ENCODE measurements at regions not wholly inside any gene's neighbourhood (a gene's known extent, or its start where the extent isn't known, plus 50 kb on each side); places are given as distances from the start of the nearest gene placed in this dataset.
"Not testable (repeated sequence)": the region's sequence is repeated elsewhere in the genome, so short reads cannot be mapped to it uniquely, and the experiment has no call there.

GRCh38 chr4:157779081-157779480, 393.7 kb downstream of the GASK1B start:
- DNase-seq (ENCODE audit: low spot score) = no peak

GRCh38 chr4:157776930-157777528, 395.8 kb downstream of the GASK1B start:
- DNase-seq (ENCODE audit: low spot score) = no peak

DNA sequence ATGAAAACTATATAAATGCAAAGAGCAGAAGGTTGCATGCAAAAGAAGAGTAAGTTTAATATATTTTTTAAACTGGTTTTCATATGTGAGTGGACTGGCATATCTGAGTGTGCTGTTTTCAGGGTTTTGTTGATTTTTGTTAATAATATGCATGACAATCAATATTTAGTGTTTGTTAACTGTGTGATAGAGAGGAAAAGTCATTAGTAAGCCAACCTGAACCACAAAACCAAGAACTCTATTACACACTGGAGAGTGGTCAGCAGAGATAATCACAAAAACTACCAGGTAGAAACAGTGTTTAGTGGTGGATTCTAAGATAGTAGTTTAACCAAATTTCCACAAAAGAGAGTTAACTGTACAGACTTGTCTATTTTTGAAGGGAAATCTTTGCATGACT, 396.9 kb downstream of the GASK1B start:
- DNase-seq (ENCODE audit: low spot score) = no peak

DNA sequence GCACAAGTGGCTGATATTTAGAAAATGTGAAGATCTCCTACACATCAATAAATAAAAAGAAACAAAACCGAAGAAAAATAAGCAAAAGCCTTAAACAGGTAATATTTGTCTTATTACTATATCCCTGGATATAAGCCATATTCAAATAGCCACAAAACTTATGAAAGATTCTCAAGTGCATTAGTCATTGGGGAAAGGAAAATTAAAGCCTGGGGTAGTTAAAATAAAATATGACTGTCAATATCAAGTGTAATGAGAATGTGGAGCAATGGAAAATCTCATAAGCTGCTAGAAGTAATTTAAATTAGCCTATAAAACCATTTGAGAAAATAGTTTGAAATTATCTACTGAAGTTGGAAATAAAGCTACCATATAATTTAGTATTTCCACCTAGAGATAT, 399.9 kb downstream of the GASK1B start:
- no peak for DNase-seq (ENCODE audit: low spot score)

GRCh38 chr4:157768419-157768818, 404.4 kb downstream of the GASK1B start:
- no peak for DNase-seq (ENCODE audit: low spot score)

GRCh38 chr4:157763490-157763889, 409.3 kb downstream of the GASK1B start:
- no peak for DNase-seq (ENCODE audit: low spot score)

- no peak for DNase-seq (ENCODE audit: low spot score)
Observed at GRCh38 chr4:157754410-157754809, 418.4 kb downstream of the GASK1B start.

- no peak for DNase-seq (ENCODE audit: low spot score)
Observed at GRCh38 chr4:157751631-157752030, 421.2 kb downstream of the GASK1B start.

- DNase-seq (ENCODE audit: low spot score) = no peak
Observed at GRCh38 chr4:157741642-157742041, 431.2 kb downstream of the GASK1B start.

DNA sequence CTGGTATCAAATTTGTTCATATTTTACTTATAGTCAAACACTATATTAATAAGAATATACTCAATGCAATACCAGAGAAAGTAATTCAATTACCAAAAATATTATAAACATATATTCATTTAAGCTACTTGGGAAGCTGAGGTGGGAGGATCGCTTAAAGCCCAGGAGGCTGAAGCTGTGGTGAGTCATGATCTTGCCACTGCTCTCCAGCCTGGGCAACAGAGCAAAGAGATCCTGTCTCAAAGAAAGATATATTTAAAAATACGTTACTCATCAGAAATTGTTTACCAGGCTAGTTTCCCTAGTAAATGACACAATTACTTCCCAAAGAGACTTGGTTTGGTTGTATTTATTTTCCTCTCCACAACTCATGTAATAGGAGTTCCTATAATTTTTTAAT, 433.6 kb downstream of the GASK1B start:
- no peak for DNase-seq (ENCODE audit: low spot score)

DNA sequence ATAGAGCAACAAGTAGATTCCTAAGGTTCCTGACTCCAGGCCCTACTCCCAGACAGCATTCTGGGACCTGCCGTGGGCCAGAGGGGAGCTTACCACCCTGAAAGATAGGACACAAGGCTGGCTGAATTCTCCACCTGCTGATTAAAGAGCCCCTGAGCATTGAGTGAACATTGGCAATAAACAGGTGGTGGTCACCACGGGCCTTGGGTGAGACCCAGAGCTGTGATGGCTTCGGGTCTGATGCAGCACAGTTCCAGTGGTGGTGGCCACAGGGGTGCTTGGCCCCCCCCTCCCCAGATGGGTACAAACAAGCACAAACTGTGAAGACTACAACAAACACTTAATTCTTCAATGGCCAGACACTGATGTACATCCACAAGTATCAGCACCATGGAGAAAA, 444.6 kb downstream of the GASK1B start:
- no peak for DNase-seq (ENCODE audit: low spot score)

DNA sequence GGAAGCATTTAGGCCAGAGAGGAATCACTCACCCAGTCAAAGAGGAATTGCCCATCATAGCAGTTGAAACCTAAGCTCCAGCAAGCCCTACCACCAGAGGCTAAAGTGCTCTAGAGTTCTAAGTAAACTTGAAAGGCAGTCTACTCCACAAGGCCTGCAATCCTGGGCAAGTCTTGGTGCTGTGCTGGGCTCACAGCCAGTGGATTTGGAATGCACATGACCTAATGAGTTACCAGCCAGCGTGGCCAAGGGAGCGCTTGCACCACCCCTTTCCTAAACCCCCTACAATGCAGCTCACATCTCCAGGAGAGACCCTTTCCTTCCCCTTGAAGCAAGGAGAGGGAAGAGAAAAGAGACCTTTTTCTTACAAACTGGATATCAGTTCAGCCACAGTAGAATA, 445.7 kb downstream of the GASK1B start:
- DNase-seq (ENCODE audit: low spot score) = no peak

DNA sequence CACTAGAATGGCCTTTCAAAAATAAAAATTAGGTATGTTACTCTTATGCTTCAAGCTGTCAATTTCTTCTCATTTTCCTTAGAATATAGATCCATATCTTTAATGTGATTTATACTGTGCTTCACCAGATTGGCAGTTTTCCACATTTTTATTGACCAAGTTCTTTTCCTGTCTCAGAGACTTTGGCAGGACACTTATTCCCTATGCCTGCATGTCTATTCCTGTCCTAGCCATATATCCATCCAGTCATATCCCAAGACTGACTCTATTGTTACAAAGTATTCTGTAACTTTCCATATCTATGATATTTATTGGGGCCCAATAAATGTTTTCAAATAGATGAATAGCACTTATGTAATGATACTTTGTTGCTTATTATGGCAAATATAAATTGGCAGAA, 450.7 kb downstream of the GASK1B start:
- DNase-seq (ENCODE audit: low spot score) = no peak

DNA sequence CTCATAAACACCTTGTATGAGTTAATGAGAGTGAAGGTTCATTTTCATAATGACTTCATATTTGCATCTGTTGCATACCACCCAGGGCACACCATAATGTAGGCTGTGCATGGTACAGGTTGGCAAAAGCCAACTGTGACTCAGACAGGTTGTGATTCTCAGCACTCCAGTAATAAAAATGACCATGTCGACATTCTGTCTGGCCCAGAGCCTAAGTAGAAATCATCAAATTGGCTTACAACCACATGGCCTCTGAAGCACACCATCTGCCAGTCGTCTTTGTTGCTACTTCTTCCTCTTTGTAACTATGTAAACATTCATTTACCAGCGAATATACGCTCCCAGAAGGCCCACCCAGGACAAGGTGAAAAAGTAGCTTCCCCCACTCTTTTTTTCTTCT, 459.5 kb downstream of the GASK1B start:
- DNase-seq (ENCODE audit: low spot score) = no peak

DNA sequence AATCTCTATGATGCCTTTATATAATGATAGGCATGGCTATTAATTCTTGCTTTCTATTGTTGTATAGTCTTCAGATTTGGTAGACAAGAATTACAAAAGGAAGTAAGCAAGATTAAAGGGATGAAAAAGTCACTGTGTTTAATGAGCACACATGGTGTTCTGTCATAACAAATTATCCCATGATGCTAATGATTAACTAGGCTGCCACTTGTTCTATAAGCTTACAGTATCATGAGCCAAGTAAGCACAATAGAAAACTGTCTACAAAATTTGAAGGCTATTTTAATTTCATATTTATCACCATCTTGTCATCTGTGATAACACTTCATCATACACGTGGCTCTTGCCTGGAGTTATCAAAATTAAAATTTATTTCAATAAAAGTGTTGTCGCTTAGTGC, 466.7 kb downstream of the GASK1B start:
- no peak for DNase-seq (ENCODE audit: low spot score)

DNA sequence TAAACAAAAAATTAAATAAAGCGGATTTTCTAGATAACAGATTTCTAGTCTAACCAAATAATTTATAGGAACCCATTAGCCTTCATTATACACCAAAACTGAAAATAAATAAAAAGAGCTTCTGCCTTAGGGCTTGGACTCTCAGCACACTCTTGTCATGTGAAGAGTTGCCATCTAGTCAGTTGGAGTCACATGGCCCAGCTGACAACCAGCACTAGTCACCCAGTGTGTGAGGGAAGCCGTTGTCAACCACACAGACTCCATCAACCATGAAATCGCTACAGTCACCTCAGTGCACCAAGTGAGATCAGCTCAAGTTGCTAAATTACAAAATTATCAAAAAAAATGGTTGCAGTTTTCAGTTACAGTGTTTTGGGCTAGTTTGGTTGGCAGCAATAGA, 470.0 kb downstream of the GASK1B start:
- DNase-seq (ENCODE audit: low spot score) = no peak

DNA sequence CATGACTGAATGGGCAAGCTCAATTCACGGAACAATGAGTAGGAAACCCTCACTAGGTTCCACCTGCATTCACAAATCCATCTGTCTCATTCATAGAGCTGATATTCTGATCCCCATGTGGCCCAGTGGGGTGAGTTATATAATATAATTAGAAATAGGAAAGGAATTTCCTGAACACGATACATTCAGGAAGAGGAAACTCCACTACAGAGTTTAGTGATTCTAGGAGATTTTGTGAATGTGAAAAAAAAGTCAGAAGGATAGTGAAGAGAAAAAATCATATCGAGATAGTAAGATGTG, 471.2 kb downstream of the GASK1B start:
- no peak for DNase-seq (ENCODE audit: low spot score)

DNA sequence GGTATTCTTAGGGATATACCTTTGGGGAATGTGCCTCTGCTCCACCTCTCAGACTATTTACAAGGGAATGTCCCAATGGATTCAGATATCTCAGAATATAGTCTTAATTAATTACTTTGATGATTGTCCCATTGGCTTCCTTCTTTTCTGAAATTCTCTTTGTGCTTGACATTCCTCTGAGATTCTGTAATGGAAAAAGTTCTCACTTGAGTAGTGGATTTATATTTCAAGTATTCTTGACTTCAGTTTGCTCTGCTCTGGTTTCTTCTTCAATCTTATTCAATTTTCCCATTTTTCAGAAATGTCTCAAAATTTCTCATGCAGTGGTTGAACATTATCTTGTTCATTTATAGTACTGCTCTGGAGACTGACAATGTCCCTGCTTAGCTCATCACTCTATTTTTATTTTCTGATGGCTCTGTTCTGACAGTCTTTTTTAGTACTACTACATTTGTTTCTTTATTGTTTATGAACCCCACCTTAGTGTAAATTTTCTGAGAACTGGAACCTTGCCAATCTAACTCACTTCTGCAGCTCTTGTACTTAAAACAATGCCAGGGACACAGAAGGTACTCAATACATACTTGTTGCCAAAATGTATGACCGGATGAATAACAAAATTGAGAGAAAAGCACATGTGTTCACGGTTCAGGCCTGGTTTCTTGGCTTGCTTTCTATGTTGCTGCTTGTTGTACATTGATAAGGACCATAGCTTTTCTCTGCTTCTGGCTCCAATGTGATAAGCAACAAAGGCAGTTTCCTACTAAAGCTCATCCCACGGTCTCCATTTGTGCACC, 471.7 kb downstream of the GASK1B start:
- no peak for DNase-seq (ENCODE audit: low spot score)

DNA sequence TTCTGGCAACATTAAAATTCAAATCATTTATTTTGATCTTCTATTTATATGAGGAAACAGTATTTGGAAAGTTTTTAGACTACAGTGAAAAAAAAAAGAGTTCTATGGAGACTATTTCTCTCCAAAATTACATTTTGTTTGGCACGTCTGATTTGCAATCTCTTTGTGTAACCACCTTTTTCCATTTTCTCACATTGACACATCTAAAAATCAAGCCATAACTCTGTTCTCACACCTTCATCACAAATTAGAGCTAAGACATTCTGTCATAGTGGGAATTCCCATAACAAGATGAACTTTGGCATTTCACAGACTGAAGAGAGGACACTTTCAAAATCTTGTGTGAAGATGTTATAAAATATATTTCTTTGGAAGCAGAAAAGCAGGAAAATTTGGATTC, 468.9 kb downstream of the GRIA2 start:
- DNase-seq (ENCODE audit: low spot score) = no peak

GRCh38 chr4:157687971-157688370, 467.4 kb downstream of the GRIA2 start:
- DNase-seq (ENCODE audit: low spot score) = no peak

DNA sequence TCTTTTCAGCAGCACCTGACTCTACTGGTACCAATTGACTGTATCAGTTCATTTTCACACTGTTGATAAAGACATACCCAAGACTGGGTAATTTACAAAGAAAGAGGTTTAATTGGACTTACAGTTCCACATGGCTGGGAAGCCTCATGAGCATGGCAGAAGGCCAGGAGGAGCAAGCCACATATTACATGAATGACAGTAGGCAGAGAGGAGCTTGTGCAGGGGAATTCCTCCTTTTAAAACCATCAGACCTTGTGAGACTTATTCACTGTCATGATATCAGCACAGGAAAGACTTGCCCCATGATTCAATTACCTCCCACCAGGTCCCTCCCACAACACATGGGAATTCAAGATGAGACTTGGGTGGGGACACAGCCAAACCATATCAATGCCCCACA, 458.8 kb downstream of the GRIA2 start:
- DNase-seq (ENCODE audit: low spot score) = not testable (repeated sequence)

DNA sequence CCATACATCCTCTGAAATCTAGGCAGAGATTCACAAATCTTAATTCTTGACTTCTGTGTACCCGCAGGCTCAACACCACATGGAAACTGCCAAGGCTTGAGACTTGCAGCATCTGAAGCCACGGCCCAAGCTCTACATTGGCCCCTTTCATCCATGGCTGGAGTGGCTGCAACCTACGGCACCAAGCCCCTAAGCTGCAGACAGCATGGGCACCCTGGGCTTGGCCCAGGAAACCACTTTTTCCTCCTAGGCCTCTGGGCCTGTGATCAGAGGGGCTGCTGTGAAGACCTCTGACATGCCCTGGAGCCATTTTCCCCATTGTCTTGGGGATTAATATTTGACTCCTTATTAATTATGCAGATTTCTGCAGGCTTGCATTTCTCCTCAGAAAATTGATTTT, 457.9 kb downstream of the GRIA2 start:
- DNase-seq (ENCODE audit: low spot score) = no peak

- no peak for DNase-seq (ENCODE audit: low spot score)
Observed at GRCh38 chr4:157674699-157675098, 454.2 kb downstream of the GRIA2 start.

- DNase-seq (ENCODE audit: low spot score) = no peak
Observed at GRCh38 chr4:157667836-157668235, 447.3 kb downstream of the GRIA2 start.
